Gastroesophageal sphincter (tissue), 3 donors: ENCODE measurements at regions not wholly inside any gene's neighbourhood (a gene's known extent, or its start where the extent isn't known, plus 50 kb on each side); places are given as distances from the start of the nearest gene placed in this dataset.

Source experiments
- EP300 ChIP-seq: sonication (generic); formaldehyde crosslinking; IDR thresholded peaks from one replicate; pipeline ENCODE4 v1.6.1; 2017; ENCODE audit warnings: antibody characterized with exemption, mild to moderate bottlenecking
- POLR2AphosphoS5 ChIP-seq: sonication (generic); formaldehyde crosslinking; IDR thresholded peaks from one replicate; pipeline ENCODE4 v1.6.1; 2017; ENCODE audit warnings: antibody characterized with exemption
- TF ChIP-seq, protein P1 (sequence below), 4 experiments: fragments of 200-600 bp in 2 of 4; fragments of 450-650 bp in 2 of 4; sonication (generic) in 1 of 4; IDR thresholded peaks; one replicate each; pipeline ENCODE4 v1.5.1; 2017 to 2019; ENCODE audit warnings: antibody characterized with exemption in 4 of 4, mild to moderate bottlenecking in 2 of 4, moderate library complexity in 2 of 4

DNA sequence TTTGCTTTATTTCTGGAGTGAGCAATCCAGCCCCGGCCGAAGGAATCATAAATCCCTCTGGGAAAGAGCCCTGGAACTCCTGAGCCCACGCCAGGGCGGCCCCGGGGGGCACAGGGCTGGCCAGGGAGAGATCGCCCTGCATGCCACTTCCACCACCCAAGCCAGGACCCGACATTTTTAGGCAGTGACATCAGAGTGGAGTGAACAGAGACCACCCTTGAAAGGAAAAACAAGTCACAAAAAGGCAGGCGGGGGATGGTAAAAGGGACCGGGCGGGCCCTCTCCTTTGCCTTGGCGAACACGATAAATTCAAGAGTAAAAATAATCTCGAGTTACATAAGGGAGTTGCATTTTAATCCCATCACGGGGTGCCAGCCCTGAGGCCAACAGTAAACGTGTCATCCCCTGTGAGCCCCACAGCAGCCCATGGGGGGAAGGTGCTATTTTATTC is 284.1 kb downstream of the C16orf95 start:
- TF ChIP-seq, protein P1, sequence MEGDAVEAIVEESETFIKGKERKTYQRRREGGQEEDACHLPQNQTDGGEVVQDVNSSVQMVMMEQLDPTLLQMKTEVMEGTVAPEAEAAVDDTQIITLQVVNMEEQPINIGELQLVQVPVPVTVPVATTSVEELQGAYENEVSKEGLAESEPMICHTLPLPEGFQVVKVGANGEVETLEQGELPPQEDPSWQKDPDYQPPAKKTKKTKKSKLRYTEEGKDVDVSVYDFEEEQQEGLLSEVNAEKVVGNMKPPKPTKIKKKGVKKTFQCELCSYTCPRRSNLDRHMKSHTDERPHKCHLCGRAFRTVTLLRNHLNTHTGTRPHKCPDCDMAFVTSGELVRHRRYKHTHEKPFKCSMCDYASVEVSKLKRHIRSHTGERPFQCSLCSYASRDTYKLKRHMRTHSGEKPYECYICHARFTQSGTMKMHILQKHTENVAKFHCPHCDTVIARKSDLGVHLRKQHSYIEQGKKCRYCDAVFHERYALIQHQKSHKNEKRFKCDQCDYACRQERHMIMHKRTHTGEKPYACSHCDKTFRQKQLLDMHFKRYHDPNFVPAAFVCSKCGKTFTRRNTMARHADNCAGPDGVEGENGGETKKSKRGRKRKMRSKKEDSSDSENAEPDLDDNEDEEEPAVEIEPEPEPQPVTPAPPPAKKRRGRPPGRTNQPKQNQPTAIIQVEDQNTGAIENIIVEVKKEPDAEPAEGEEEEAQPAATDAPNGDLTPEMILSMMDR (IDR thresholded peaks at IDR 0.05) = no peak
- TF ChIP-seq POLR2AphosphoS5 (no peak), EP300 (no peak)
